ENCODE measurements at regions not wholly inside any gene's neighbourhood (a gene's known extent, or its start where the extent isn't known, plus 50 kb on each side); places are given as distances from the start of the nearest gene placed in this dataset. TPM values are rescaled to one million over a fixed set of nuclear protein-coding genes. Genes with fewer than 3 reads are reported as not detected.

DNA sequence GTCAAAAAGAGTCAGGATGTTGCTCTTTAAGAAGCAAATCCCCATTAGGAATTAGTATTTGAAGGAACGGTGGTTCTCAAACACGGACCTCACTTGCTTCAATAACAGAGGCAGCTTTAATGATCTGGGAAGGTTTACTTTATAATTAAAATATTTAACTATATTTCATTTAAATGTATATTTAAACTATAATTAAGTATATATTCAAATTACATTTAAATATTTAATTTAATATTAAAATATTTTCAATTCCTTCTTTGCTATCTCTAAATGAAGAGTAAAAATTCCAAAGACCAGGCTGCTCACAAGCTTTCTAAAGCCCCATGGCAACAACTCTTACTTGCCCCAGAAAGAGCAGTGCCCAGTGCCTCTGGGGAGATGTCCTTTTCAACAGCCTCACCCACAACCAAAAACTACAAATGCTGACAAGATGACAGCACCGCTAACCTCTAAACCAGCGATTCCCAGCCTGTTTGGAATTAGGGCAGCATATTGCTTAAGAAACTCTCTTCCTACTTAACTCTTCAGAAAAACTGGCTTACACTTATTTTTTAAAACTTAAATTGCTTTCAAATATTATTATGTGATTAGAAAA lies 62.9 kb upstream of the POU3F3 start:
- H3K27ac ChIP-seq (ENCODE audit: low read depth, low read length), result no peak overlapping the region
- POLR2A ChIA-PET, result no interaction called here
- no peak for DNase-seq (ENCODE audit: low read depth, low spot score)
- peaks cover 18% of the 10 kb centered on the region for H3K9me3 ChIP-seq (ENCODE audit: control insufficient read depth, insufficient read depth, low read length)
- H3K4me3 ChIP-seq (ENCODE audit: low read depth, low read length), result no peak overlapping the region
- CTCF ChIA-PET, result no interaction called here
- TF ChIP-seq, protein P1, sequence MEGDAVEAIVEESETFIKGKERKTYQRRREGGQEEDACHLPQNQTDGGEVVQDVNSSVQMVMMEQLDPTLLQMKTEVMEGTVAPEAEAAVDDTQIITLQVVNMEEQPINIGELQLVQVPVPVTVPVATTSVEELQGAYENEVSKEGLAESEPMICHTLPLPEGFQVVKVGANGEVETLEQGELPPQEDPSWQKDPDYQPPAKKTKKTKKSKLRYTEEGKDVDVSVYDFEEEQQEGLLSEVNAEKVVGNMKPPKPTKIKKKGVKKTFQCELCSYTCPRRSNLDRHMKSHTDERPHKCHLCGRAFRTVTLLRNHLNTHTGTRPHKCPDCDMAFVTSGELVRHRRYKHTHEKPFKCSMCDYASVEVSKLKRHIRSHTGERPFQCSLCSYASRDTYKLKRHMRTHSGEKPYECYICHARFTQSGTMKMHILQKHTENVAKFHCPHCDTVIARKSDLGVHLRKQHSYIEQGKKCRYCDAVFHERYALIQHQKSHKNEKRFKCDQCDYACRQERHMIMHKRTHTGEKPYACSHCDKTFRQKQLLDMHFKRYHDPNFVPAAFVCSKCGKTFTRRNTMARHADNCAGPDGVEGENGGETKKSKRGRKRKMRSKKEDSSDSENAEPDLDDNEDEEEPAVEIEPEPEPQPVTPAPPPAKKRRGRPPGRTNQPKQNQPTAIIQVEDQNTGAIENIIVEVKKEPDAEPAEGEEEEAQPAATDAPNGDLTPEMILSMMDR (IDR thresholded peaks at IDR 0.05; ENCODE audit: low read depth, low read length), result no peak
- H3K27me3 ChIP-seq (ENCODE audit: control insufficient read depth, insufficient read depth, low read length), result no peaks in the 10 kb centered on the region

DNA sequence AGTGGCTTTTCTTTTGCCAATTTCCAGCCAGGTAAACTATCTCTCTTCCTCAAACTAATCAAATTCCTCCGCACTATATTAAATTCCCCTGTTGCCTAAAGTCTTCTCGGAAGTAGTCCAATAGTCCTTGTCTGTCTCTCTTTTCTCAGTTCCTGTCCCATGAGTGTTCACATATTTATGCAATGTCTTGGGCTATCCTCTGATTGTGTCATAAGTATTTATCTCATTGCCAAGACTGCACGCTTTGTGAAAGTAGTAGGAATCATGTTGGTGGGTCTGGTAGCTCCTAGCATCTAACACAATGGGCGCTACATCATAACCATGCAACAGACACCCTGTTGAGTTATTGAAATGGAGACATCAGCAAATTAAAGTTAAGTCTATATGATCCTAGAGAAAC lies 59.9 kb upstream of the POU3F3 start:
- CTCF ChIA-PET, result no interaction called here
- no peak for DNase-seq (ENCODE audit: low read depth, low spot score)

DNA sequence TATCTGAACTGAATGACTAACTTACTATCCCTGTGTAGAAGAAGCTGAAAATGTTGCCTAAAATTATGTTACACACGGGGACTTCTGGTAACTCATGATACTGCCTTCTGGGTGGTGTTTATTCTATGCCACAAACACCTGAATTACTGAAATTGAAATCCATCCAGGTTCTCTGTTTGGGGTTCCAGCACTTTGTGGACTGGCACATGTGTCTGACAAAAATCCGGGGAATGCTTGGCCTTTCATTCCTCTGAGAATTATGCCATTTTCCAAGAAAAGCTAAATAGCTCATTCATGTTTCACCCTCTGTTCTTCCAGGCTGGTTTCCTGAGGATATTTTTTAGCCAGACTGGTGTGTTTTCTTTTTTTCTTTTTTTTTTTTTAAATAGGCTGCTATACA lies 59.5 kb upstream of the POU3F3 start:
- no peaks in the 10 kb centered on the region for H3K27me3 ChIP-seq (ENCODE audit: control insufficient read depth, insufficient read depth, low read length)
- ChIA-PET POLR2A (no interaction called here), CTCF (no interaction called here)
- H3K4me3 ChIP-seq (ENCODE audit: low read depth, low read length), result no peak overlapping the region
- TF ChIP-seq, protein P1 (IDR thresholded peaks at IDR 0.05; ENCODE audit: low read depth, low read length), result no peak
- DNase-seq (ENCODE audit: low read depth, low spot score), result no peak
- H3K27ac ChIP-seq (ENCODE audit: low read depth, low read length), result no peak overlapping the region
- peaks cover 22% of the 10 kb centered on the region for H3K9me3 ChIP-seq (ENCODE audit: control insufficient read depth, insufficient read depth, low read length)

More for the DNA sequence above, 59.9 kb upstream of the POU3F3 start:
- TF ChIP-seq, protein P1 (IDR thresholded peaks at IDR 0.05; ENCODE audit: low read depth, low read length), result no peak
- Histone ChIP-seq H3K9me3 (ENCODE audit: control insufficient read depth, insufficient read depth, low read length) (peaks cover 20% of the 10 kb centered on the region), H3K4me3 (ENCODE audit: low read depth, low read length) (no peak overlapping the region), H3K27me3 (ENCODE audit: control insufficient read depth, insufficient read depth, low read length) (no peaks in the 10 kb centered on the region), H3K27ac (ENCODE audit: low read depth, low read length) (no peak overlapping the region)
- POLR2A ChIA-PET, result no interaction called here

Small RNA genes lying in the stretch of these regions (small RNA-seq; reads per million reads assigned to genes)
- gene RF00139 (ENCODE audit: insufficient read length, low read depth) (not detected), gene RF02091 (ENCODE audit: insufficient read length, low read depth) (not detected)

Measured in AG04450 (cell line).